Spleen (tissue), 7 donors: ENCODE measurements at regions not wholly inside any gene's neighbourhood (a gene's known extent, or its start where the extent isn't known, plus 50 kb on each side); places are given as distances from the start of the nearest gene placed in this dataset.

Experiments used
- POLR2A ChIP-seq, 3 donors: fragments of 450-650 bp; IDR thresholded peaks; one replicate each; pipeline ENCODE4 v1.5.1; 2017; ENCODE audit warnings: antibody characterized with exemption in 3 of 3, mild to moderate bottlenecking in 1 of 3
- POLR2AphosphoS5 ChIP-seq, 3 donors: sonication (generic); formaldehyde crosslinking; IDR thresholded peaks; one replicate each; pipeline ENCODE4 v1.5.1; 2017; ENCODE audit warnings: antibody characterized with exemption in 3 of 3
- TF ChIP-seq, protein P1 (sequence below), 11 experiments: fragments of 200-600 bp in 7 of 11; fragments of 450-650 bp in 4 of 11; sonication (generic) in 4 of 11; IDR thresholded peaks in 8 of 11; conservative IDR thresholded peaks in 3 of 11; 1 replicate in 7 of 11; 2 replicates in 4 of 11; pipeline versions ENCODE4 v1.4.0 to v1.8.0; 2016 to 2021; ENCODE audit warnings: antibody characterized with exemption in 11 of 11, inconsistent platforms in 4 of 11, mild to moderate bottlenecking in 1 of 11
- donor health status: DM: no; HTN: no; CAD: no; lungs with moderate emphysema.
- donor health status: DM: no; HTN: no; CAD: no.
- donor health status: DM: no; HTN: no; CAD: no.

DNA sequence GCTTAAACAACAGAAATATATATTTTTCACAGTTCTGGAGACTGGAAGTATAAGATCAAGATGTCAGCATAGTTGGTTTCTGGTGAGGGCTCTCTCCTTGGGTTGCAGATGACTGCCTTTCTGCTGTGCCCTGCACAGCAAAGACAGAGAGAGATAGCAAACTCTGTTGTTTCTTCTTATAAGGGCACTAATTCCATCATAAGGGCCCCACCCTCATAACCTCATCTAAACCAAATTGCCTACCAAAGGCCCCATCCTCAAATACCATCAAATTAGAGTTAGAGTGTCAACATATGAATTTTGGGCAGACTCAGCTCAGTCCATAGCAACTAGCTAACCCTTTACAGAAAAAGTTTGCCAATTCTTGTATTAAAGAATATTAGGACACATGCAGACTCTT lies 94.0 kb upstream of the TLK1 start:
- TF ChIP-seq POLR2AphosphoS5 (IDR thresholded peaks at IDR 0.05) (no peak), POLR2A (IDR thresholded peaks at IDR 0.05) (no peak)
- TF ChIP-seq, protein P1, sequence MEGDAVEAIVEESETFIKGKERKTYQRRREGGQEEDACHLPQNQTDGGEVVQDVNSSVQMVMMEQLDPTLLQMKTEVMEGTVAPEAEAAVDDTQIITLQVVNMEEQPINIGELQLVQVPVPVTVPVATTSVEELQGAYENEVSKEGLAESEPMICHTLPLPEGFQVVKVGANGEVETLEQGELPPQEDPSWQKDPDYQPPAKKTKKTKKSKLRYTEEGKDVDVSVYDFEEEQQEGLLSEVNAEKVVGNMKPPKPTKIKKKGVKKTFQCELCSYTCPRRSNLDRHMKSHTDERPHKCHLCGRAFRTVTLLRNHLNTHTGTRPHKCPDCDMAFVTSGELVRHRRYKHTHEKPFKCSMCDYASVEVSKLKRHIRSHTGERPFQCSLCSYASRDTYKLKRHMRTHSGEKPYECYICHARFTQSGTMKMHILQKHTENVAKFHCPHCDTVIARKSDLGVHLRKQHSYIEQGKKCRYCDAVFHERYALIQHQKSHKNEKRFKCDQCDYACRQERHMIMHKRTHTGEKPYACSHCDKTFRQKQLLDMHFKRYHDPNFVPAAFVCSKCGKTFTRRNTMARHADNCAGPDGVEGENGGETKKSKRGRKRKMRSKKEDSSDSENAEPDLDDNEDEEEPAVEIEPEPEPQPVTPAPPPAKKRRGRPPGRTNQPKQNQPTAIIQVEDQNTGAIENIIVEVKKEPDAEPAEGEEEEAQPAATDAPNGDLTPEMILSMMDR (IDR thresholded peaks at IDR 0.05 in 8 of 11, conservative IDR thresholded peaks at IDR 0.05 in 3 of 11), result no peak
